ENCODE measurements at regions not wholly inside any gene's neighbourhood (a gene's known extent, or its start where the extent isn't known, plus 50 kb on each side); places are given as distances from the start of the nearest gene placed in this dataset.

DNA sequence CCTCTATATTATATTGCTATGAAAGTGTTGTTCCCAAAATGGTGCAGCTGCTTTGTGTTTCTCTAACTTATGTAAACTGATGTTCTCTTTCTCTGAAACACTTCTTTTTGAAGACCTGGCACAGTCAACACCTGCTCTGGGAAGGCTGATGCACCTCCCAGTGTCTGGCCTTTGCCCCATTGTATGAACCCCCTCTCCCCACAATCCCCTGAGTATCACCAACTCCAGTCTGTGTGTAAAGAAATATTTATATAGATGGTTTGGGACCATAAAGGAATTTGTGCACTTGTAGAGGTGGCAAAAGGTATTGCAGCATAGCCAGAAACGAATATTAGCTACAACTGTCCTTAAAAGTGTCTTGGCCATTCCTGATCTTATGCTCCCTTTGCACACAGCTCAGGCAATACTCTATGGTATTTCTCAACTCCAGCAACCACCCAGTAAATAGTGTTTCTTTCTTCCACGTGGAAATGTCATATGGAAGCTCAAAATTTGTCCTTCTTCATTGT is 365.2 kb upstream of the DDI1 start:
- H4K20me1 ChIP-seq: no peaks in the 10 kb centered on the region
- no peak overlapping the region for H3K4me3 ChIP-seq
- no peaks in the 10 kb centered on the region for H3K27me3 ChIP-seq
- no peaks in the 10 kb centered on the region for H3K4me1 ChIP-seq
- no peak overlapping the region for H3K4me2 ChIP-seq
- H3K27ac ChIP-seq: no peak overlapping the region
- H3K36me3 ChIP-seq: no peaks in the 10 kb centered on the region
- no peak overlapping the region for H3K9ac ChIP-seq
- no peak for TF ChIP-seq Cebpa-rat (IDR thresholded peaks at IDR 0.05)
- no peaks in the 10 kb centered on the region for H3K9me3 ChIP-seq (replicated peaks in 1 of 11)

DNA sequence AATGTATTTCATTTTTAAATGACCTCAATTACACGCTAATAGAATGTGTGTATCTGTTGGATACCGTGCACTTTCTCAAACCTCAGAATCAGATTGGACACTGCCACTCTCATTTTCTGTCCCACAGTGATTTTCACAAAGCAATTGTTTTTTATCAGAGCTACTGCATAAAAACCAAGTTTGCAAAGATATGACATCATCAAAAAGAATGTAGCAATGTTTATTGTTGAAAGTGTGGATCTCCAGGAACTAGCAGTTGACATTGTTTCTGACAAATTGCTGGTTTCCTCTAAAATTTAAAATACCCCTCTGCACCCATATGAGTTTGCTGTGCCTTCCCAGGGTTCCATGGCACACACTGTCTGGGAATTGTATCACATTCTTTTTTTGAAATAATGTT is 362.7 kb upstream of the DDI1 start:
- H3K36me3 ChIP-seq: no peaks in the 10 kb centered on the region
- H3K9ac ChIP-seq: no peak overlapping the region
- H3K27ac ChIP-seq: no peak overlapping the region
- H3K4me2 ChIP-seq: no peak overlapping the region
- no peak overlapping the region for H3K4me3 ChIP-seq
- TF ChIP-seq Cebpa-rat (IDR thresholded peaks at IDR 0.05): no peak
- H3K9me3 ChIP-seq (replicated peaks in 1 of 11): no peaks in the 10 kb centered on the region
- peaks cover 0 to 5% (median 0%) of the 10 kb centered on the region in 10 experiments; a peak in 1 of 20 replicates for H3K4me1 ChIP-seq
- no peaks in the 10 kb centered on the region for H4K20me1 ChIP-seq
- no peaks in the 10 kb centered on the region for H3K27me3 ChIP-seq

DNA sequence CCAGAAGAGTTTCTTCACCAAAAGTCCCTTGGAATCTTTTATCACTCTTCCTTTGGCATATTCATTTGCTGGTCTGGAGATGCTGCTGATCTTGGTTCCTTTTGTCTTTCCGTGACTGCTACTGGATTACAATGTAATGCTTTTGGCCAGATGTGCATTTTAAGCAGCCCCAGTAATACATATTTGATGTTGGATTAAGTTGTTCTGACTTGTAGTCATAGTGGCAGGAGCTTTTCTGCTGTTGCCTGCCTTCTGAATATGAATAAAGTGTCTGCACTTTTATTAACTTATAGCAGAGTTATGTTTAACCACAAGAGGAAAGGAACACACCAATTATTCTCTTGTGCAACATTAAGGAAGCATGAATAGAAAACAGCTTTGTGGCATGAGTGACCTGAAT is 360.0 kb upstream of the DDI1 start:
- Histone ChIP-seq H3K4me3 (no peak overlapping the region), H3K27ac (no peak overlapping the region), H3K9ac (no peak overlapping the region), H3K4me2 (no peak overlapping the region), H3K36me3 (no peaks in the 10 kb centered on the region), H4K20me1 (no peaks in the 10 kb centered on the region), H3K4me1 (peaks cover 0 to 10% (median 5%) of the 10 kb centered on the region in 10 experiments; a peak in 4 of 20 replicates), H3K27me3 (no peaks in the 10 kb centered on the region), H3K9me3 (replicated peaks in 1 of 11) (no peaks in the 10 kb centered on the region)
- no peak; a peak in 1 of 22 replicates for TF ChIP-seq Cebpa-rat (IDR thresholded peaks at IDR 0.05)

DNA sequence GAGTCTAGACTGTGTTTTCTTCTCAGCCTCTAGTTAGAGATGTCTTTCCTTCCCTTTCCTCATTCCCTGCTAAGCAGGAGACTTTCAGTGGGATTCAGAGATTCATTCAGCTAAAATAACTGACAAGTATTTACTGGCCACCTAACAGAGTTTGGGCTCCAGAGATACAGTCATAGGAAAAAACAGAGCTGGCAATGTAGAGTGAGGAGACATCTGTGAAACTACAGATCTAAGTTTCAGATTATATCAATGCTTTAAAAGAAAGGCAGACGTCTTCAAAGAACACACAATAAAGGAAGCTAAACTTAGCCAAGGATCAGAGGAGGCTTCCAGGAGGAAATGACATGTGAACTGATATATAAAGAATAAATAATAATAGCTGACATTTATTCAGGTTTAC is 355.6 kb upstream of the DDI1 start:
- Histone ChIP-seq H3K9ac (no peak overlapping the region), H3K27ac (no peak overlapping the region), H4K20me1 (no peaks in the 10 kb centered on the region), H3K36me3 (no peaks in the 10 kb centered on the region), H3K4me3 (no peak overlapping the region), H3K4me2 (peak overlapping the region in 2 of 11 experiments; percentile 20 to 33; a peak in 2 of 22 replicates), H3K9me3 (replicated peaks in 1 of 11) (no peaks in the 10 kb centered on the region), H3K27me3 (no peaks in the 10 kb centered on the region), H3K4me1 (peaks cover 0 to 10% (median 5%) of the 10 kb centered on the region in 10 experiments; a peak in 4 of 20 replicates)
- TF ChIP-seq Cebpa-rat (IDR thresholded peaks at IDR 0.05): no peak

DNA sequence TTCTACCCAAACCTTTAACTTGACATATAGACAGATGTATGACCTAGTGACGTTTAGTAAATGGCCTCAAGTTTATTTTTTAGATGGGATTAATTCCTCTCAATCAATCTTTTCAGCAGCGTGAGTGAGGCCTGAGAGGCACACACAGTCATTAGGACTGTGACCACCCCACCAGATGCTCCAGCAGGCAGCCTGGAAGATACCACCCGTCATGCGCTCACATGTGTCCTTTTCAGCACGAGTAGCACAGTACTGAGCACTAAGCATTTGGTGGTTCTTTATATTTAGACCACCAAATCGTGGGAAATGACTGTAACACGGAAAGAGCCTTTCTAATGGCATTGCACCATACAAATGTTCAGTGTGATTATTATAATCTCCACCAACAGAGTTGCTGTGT is 354.6 kb upstream of the DDI1 start:
- H3K9ac ChIP-seq: no peak overlapping the region
- H4K20me1 ChIP-seq: no peaks in the 10 kb centered on the region
- H3K4me3 ChIP-seq: no peak overlapping the region
- TF ChIP-seq Cebpa-rat (IDR thresholded peaks at IDR 0.05): no peak
- H3K9me3 ChIP-seq (replicated peaks in 1 of 11): peaks cover 0 to 7% (median 0%) of the 10 kb centered on the region in 11 experiments; a peak in 1 of 22 replicates
- H3K4me2 ChIP-seq: peak overlapping the region in 1 of 11 experiments; percentile 35; a peak in 1 of 22 replicates
- no peaks in the 10 kb centered on the region for H3K27me3 ChIP-seq
- H3K4me1 ChIP-seq: peaks cover 0 to 10% (median 3%) of the 10 kb centered on the region in 10 experiments; a peak in 3 of 20 replicates
- no peak overlapping the region for H3K27ac ChIP-seq
- no peaks in the 10 kb centered on the region for H3K36me3 ChIP-seq

DNA sequence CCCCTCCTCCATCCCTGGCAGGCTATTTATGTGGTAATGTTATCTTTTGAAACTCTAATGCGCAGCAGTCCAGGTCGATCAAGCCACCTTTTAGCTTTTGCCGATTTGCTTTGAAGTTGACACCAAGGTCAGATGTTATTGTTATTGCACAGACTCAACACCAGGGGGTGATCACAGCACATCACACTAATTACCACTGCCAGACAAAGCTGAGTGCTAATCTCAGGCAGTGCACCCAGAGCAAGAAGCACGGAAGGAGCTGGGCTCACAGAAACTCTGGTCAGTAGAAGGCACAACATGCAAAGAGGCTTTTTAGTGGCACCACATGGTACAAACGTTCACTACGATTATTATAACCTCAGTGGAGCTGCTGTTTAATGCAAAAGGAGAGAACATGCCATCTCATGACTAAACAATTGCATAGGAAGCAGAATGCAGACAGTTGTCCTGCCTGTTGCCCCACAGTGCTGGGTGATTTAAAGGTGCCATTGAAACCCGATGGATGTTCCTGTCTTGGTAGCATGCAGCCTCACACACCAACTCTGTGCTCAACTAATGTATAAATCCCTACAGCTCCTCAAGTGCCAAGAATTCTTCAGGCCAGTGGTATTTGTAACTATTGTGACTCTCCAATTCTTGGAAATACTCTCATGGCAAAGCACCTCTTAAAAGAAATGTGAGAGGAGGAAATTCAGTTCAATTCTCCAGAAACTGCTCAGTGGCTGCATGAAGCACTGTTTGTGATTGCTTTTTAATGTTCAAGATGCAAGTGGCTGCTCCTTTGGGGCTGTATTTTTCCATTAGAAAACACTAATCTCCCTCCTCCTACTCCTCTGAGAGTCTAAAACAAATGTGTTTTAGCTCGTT is 353.9 kb upstream of the DDI1 start:
- TF ChIP-seq Cebpa-rat (IDR thresholded peaks at IDR 0.05): no peak
- Histone ChIP-seq H4K20me1 (no peaks in the 10 kb centered on the region), H3K27ac (no peak overlapping the region), H3K4me1 (peaks cover 0 to 10% (median 3%) of the 10 kb centered on the region in 10 experiments; a peak in 3 of 20 replicates), H3K27me3 (no peaks in the 10 kb centered on the region), H3K36me3 (no peaks in the 10 kb centered on the region), H3K4me2 (peak overlapping the region in 1 of 11 experiments; percentile 35; a peak in 1 of 22 replicates), H3K4me3 (no peak overlapping the region), H3K9ac (no peak overlapping the region), H3K9me3 (replicated peaks in 1 of 11) (peaks cover 0 to 7% (median 0%) of the 10 kb centered on the region in 11 experiments; a peak in 1 of 22 replicates)

DNA sequence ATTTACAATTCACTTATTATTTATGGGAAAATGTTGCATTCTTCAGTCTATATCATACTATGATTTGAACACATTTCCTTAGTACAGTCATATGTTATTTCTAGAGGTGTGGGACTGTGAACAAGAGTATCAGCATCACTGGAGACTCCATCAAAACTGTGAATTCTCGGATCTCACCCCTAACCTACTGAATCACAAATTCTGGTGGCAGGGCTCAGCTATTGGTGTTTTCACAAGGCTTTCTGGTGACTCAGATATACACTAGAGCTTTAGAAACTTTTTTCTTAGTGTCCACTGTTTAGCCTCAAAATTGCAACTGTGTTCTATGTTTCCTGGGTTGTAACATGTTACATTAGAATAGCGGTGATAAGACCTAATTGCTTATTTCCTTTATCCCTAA is 352.9 kb upstream of the DDI1 start:
- H3K9me3 ChIP-seq (replicated peaks in 1 of 11): peaks cover 0 to 7% (median 0%) of the 10 kb centered on the region in 11 experiments; a peak in 1 of 22 replicates
- no peak for TF ChIP-seq Cebpa-rat (IDR thresholded peaks at IDR 0.05)
- no peak overlapping the region for H3K27ac ChIP-seq
- H3K4me1 ChIP-seq: peaks cover 0 to 10% (median 3%) of the 10 kb centered on the region in 10 experiments; a peak in 3 of 20 replicates
- H3K4me3 ChIP-seq: no peak overlapping the region
- no peak overlapping the region for H3K9ac ChIP-seq
- no peaks in the 10 kb centered on the region for H4K20me1 ChIP-seq
- no peak overlapping the region for H3K4me2 ChIP-seq
- no peaks in the 10 kb centered on the region for H3K36me3 ChIP-seq
- H3K27me3 ChIP-seq: no peaks in the 10 kb centered on the region

DNA sequence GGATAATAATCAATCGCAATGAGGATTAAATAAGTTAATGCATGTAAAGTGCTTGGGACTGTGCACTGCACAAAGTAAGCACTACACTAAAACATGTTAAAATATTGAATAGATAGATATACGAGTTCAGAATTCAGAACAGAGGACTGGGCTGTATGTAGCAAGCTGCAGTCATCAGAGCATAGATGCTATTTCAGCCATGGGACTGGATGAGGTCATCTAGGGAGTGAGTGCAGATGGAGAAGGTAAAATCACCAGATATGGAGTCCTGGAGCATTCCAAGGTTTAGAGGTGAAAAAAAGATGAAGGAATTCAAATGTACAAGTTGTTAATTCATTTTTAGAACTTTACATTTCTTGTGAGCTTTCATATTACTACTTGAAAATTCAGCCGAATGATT is 347.5 kb upstream of the DDI1 start:
- Histone ChIP-seq H3K9ac (no peak overlapping the region), H3K4me3 (no peak overlapping the region), H3K9me3 (replicated peaks in 1 of 11) (peaks cover 0 to 7% (median 0%) of the 10 kb centered on the region in 11 experiments; a peak in 1 of 22 replicates), H3K27ac (no peak overlapping the region), H3K36me3 (no peaks in the 10 kb centered on the region), H3K4me1 (no peaks in the 10 kb centered on the region), H4K20me1 (no peaks in the 10 kb centered on the region), H3K4me2 (no peak overlapping the region), H3K27me3 (no peaks in the 10 kb centered on the region)
- no peak for TF ChIP-seq Cebpa-rat (IDR thresholded peaks at IDR 0.05)

DNA sequence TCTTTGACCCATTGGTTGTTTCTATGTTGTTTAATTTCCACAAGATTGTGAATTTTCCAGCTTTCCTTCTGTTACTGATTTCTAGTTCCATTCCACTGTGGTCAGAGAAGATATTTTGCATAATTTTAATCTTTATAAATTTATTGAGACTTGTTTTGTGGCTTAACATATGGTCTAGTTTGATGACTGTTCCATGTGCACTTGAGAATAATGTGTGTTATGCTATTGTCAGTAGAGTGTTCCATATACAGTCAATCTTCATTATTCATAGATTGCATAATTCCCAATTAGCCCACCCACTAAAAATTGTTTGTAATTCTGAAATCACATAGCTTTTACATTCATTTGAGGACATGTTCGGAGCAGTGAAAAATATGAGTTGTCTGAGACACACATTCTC is 346.1 kb upstream of the DDI1 start:
- no peak overlapping the region for H3K4me3 ChIP-seq
- no peak overlapping the region for H3K27ac ChIP-seq
- H3K4me1 ChIP-seq: no peaks in the 10 kb centered on the region
- H3K9ac ChIP-seq: no peak overlapping the region
- H3K27me3 ChIP-seq: no peaks in the 10 kb centered on the region
- H3K9me3 ChIP-seq (replicated peaks in 1 of 11): peaks cover 0 to 7% (median 0%) of the 10 kb centered on the region in 11 experiments; a peak in 1 of 22 replicates
- H3K36me3 ChIP-seq: no peaks in the 10 kb centered on the region
- H4K20me1 ChIP-seq: no peaks in the 10 kb centered on the region
- no peak overlapping the region for H3K4me2 ChIP-seq
- no peak for TF ChIP-seq Cebpa-rat (IDR thresholded peaks at IDR 0.05)
